Skin epidermis (tissue), 12 donors: ENCODE measurements at regions not wholly inside any gene's neighbourhood (a gene's known extent, or its start where the extent isn't known, plus 50 kb on each side); places are given as distances from the start of the nearest gene placed in this dataset.

Experiments
- H3K27ac ChIP-seq, 21 experiments: fragments of 200-600 bp; sonication (generic) in 11 of 21; one replicate each; pipeline ENCODE4 v1.5.0; 2020; ENCODE audit warnings: mild to moderate bottlenecking in 3 of 21, inconsistent platforms in 2 of 21, moderate library complexity in 2 of 21
- H3K4me3 ChIP-seq, 7 experiments: fragments of 200-600 bp; sonication (generic) in 2 of 7; one replicate each; pipeline ENCODE4 v1.5.0; 2020; ENCODE audit warnings: inconsistent platforms in 2 of 7, mild to moderate bottlenecking in 2 of 7, moderate library complexity in 1 of 7

DNA sequence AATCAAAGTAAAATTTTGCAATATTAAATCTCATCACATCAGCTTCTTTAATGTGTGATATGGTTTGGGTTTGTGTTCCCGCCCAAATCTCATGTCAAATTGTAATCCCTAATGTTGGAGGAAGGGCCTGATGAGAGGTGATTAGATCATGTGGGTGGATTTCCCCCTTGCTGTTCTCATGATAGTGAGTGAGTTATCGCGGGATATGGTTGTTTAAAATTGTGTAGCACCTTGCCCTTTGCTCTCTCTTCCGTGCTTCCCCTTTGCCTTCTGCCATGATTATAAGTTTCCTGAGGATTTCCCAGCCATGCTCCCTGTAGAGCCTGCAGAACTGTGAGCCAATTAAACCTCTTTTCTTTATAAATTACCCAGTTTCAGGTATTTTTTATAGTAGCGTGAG lies 131.9 kb downstream of the ZNF326 start:
- no peak overlapping the region for H3K27ac ChIP-seq
- no peak overlapping the region for H3K4me3 ChIP-seq

DNA sequence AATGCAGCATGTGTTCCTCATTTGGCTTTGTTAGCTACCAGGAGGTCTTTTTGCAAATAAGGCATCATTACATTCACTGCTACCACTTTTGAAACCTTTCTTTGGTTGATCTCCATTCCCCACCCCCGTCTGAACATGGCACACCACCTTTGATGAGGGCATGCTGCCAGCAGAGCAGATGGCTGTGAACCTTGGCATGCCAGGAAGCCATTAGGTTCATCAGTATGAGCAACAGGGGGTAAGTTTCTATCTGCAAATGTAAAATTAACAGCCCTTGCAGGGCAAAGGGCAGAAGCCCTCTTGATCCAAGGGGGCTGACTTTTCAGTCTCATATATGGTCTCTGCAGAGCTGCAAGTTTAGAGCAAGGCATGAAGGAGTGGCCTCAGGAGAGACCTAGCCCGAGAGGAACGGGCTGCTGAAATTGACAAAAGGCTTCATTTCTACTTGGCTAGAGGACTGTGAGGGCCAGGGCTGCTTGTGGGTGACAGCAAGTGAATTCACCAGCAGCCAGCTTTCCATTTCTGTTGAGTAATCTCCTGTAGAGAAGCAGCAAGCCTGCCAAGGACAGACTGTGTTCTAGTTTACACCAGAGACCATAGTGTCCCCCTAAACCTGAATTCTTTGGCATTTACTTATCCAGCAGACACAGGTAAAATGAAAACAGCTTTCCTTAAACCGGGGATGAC lies 127.9 kb downstream of the ZNF326 start:
- no peak overlapping the region for H3K4me3 ChIP-seq
- no peak overlapping the region for H3K27ac ChIP-seq

DNA sequence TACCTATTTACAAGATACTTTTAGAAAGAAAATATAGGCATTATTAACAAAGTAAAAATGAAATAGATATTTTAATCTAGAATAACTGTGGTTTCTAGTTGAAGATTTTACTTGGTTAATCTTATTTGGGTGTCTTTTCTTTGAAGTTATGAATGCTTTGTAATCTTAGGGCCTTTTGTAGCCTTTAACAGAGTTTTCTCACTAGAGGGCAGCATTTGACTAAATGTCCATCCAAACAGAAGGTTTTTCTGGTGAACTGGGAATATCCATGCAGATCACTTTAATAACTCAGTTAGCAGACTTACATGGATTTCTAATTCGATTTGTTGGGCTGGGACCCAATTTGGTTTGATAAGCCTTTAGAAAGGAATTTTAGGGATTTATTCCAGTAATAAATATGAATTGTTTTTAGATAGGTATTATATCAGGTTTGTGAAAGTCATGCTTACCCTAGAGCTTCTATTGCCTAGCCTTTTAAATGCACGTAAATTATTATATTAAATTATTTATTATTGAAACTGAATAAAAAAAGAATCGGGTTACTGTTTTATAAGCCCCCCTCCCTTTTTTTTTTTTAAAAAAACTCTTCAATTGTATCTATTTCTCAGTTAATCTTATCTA lies 119.7 kb downstream of the ZNF326 start:
- Histone ChIP-seq H3K4me3 (no peak overlapping the region), H3K27ac (no peak overlapping the region)

DNA sequence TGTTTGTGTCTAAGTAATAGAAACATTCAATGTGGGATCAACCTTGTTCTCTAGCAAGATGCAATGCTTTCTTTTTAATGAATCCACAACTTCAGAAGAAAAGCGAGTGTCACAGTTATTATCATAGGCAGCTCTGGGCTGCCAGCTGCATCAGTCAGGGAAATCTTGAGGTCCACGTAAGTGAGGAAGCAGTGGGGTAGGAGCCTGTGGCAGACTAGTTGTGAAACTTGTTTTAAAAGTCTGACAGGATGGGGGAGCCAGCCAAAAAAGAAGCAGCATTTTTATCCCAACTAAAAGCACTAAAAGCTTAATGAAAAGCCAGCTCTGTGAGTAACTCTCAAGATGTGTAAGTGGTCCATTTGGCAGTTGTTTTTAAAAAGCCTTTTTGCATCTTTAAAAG lies 113.1 kb downstream of the ZNF326 start:
- H3K4me3 ChIP-seq, result no peak overlapping the region
- H3K27ac ChIP-seq, result no peak overlapping the region

DNA sequence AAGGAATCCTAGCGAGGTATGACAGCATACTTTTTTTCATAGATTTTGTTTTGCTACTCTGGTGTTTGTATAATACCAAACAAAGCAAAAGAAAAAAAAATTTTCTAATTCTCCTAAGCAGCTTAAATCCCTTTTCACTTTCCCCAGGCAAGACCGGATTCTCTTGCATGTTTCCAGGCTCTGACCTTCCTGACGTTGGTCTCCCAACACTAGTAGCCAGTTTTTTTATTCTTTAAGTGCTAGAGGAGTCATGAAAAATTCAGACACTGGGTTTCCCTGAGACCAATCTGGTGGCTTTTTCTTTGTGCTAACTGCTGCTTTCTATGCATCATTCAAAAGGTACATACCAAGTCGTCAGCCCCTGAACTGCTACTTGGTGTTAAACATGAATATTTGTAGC lies 111.4 kb downstream of the ZNF326 start:
- Histone ChIP-seq H3K4me3 (no peak overlapping the region), H3K27ac (no peak overlapping the region)

DNA sequence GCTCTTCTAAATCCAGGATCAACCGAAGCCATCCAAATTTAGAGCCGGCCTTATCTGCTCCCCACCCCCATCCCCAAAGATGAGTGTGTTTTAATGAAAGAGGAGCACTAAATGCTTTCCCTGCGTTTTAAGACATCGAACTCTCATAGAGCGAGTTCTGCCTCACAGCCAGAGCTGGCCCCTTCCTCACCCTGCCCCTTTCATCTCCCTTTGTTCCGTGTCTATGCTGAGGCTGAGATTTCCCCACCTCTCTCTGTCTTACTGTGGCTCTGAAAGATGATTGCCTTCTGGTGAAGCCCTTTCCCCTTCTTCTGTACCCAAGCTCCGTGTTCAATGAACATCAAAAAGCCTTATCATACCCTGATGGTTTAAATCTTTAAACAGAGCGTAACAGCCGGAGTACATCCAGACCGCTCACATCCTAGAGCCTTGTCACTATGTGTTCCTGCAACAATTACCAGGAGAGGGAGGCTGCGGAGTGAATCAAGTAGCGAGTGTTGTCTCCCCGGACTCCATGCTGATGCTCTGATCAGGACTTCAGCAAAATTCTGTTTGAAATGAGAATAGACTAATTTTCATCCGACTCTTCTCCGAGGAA lies 110.1 kb downstream of the ZNF326 start:
- H3K4me3 ChIP-seq, result no peak overlapping the region

DNA sequence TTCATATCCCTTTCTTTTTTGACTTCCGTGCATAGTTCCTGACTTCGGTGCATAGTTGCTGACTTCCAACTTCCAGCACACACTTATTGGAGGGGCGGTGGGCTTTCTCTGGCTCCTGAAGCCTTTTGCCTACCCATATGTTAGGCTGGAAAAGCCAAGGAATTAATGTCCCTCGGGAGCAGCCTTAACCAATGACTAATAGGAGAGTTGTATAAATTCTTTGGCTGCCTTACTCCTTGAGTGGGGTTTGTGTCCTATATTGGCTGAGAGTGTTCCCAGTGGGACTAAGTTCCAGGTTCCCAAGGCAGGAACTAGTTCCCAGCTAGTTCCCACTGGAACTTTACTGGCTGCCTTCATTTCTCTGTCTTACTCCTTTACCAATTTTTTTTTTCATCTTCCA lies 105.7 kb downstream of the ZNF326 start:
- H3K4me3 ChIP-seq, result no peak overlapping the region
- no peak overlapping the region for H3K27ac ChIP-seq

More for the DNA sequence above, 110.1 kb downstream of the ZNF326 start:
- no peak overlapping the region for H3K27ac ChIP-seq

DNA sequence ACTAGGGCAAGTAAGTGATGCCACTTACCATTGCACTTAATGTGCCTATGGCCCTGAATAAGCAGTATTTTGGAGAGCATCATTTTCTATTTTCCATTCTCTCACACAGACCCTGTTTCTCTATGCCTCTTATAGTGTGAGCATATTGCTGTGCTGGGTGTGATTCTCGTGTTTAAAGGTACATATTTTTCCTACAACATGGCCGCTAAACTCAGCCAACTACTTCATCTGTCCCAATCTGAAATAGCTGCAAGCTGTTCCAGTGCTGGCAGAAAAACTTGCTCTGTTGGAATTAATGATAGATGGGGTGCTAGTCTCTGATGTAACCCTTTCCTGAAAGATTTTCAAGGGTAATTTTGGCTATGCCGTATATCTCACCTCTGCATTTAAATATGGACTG lies 97.5 kb downstream of the ZNF326 start:
- H3K4me3 ChIP-seq, result no peak overlapping the region
- H3K27ac ChIP-seq, result no peak overlapping the region
